Gastrocnemius medialis (tissue), 4 donors: ENCODE measurements at regions not wholly inside any gene's neighbourhood (a gene's known extent, or its start where the extent isn't known, plus 50 kb on each side); places are given as distances from the start of the nearest gene placed in this dataset.

Source experiments
- CTCF ChIP-seq, 5 experiments: fragments of 450-650 bp in 3 of 5; fragments of 200-600 bp in 2 of 5; sonication (generic) in 2 of 5; IDR thresholded peaks in 4 of 5; conservative IDR thresholded peaks in 1 of 5; 1 replicate in 4 of 5; 2 replicates in 1 of 5; pipeline ENCODE4 v1.5.1; 2016 to 2019; ENCODE audit warnings: antibody characterized with exemption in 5 of 5, mild to moderate bottlenecking in 3 of 5, moderate library complexity in 3 of 5
- POLR2A ChIP-seq, 2 donors: fragments of 450-650 bp; IDR thresholded peaks; one replicate each; pipeline ENCODE4 v1.6.1; 2017; ENCODE audit warnings: antibody characterized with exemption in 2 of 2, mild to moderate bottlenecking in 2 of 2, moderate library complexity in 2 of 2

DNA sequence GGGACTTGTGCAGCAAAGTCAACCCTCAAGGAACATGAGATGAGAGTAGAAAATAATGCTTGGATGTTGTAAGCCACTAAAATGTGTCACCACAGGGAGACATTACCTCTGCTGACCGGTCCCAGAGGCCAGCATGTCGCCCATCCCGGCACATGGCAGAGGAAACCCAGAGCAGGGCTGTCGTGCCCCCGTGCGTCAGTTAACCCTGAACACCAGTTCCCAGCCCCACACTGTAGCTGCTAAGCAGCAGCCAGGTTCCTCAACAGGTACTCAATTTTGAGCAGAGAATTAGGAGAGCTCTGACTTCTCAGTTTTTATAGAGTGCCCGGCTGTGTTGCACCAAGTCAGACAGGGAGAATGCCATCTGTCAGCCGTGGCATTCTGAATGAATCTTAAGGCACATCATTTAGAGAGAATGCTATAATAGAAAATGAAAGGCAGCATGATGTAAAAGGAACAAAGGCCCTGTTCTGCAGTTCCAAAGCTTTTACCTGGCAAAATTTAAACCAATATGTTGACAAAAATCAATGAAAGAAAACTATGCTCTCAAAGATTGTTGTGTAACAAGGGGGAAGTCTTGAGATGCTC is 307.9 kb downstream of the METTL4 start:
- TF ChIP-seq CTCF (IDR thresholded peaks at IDR 0.05 in 4 of 5, conservative IDR thresholded peaks at IDR 0.05 in 1 of 5) (no peak), POLR2A (IDR thresholded peaks at IDR 0.05) (no peak)
